RWPE1 (cell line): ENCODE measurements at regions not wholly inside any gene's neighbourhood (a gene's known extent, or its start where the extent isn't known, plus 50 kb on each side); places are given as distances from the start of the nearest gene placed in this dataset.

Source experiments
- CTCF ChIA-PET: fragments of 350-600 bp; sonication (Branson Sonifier 250); formaldehyde crosslinking; extraction: SDS; loops from one replicate; lab custom pipeline; 2021; lab: Yijun Ruan, JAX
- POLR2A ChIA-PET: fragments of 400-600 bp; formaldehyde crosslinking; extraction: SDS; loops from one replicate; lab custom pipeline; 2020; ENCODE audit warnings: antibody characterized with exemption; ENCODE audit not compliant: low non-redundant PET; lab: Yijun Ruan, JAX
- DNase-seq: peaks from one replicate; pipeline ENCODE4 v3.0.0; 2012; ENCODE audit warnings: low spot score
- H3K27ac ChIP-seq: fragments of 450-650 bp; 2 replicates; pipeline ENCODE4 v1.5.1; 2017
- TF ChIP-seq, protein P1 (sequence below): fragments of 450-650 bp; conservative IDR thresholded peaks from 2 replicates; pipeline ENCODE4 v1.5.1; 2017; ENCODE audit warnings: low read depth, mild to moderate bottlenecking

DNA sequence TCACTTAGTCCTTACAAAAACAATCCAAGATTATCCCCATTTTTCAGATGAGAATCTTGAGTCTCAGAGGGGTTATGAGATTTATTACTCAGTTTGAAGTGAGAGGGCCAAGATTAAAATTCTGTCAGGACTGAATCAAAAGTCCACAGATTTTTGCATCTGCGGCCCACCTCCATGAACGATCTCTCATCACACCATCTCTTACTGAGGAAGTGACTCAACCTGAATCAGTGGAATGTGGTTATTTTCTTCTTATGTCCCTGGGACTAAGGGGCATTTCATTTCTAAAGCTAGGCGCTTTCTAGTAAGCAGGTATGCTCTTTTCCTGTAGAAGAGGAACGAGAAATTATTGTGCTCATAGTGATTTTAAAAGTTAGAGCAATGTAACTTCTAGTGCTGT lies 360.3 kb upstream of the SPHKAP start:
- peak; percentile 35 for DNase-seq
- H3K27ac ChIP-seq: no peak overlapping the region
- POLR2A ChIA-PET: no interaction called here
- TF ChIP-seq, protein P1, sequence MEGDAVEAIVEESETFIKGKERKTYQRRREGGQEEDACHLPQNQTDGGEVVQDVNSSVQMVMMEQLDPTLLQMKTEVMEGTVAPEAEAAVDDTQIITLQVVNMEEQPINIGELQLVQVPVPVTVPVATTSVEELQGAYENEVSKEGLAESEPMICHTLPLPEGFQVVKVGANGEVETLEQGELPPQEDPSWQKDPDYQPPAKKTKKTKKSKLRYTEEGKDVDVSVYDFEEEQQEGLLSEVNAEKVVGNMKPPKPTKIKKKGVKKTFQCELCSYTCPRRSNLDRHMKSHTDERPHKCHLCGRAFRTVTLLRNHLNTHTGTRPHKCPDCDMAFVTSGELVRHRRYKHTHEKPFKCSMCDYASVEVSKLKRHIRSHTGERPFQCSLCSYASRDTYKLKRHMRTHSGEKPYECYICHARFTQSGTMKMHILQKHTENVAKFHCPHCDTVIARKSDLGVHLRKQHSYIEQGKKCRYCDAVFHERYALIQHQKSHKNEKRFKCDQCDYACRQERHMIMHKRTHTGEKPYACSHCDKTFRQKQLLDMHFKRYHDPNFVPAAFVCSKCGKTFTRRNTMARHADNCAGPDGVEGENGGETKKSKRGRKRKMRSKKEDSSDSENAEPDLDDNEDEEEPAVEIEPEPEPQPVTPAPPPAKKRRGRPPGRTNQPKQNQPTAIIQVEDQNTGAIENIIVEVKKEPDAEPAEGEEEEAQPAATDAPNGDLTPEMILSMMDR: no peak
- CTCF ChIA-PET: no interaction called here

- ChIA-PET POLR2A (no interaction called here), CTCF (no interaction called here)
- DNase-seq: no peak
- H3K27ac ChIP-seq: no peak overlapping the region
- TF ChIP-seq, protein P1: no peak
Observed at GRCh38 chr2:228540976-228541375, 359.5 kb upstream of the SPHKAP start.

- ChIA-PET POLR2A (no interaction called here), CTCF (no interaction called here)
- DNase-seq: no peak
- H3K27ac ChIP-seq: no peak overlapping the region
- TF ChIP-seq, protein P1: no peak
Observed at GRCh38 chr2:228535396-228535795, 353.9 kb upstream of the SPHKAP start.

GRCh38 chr2:228533156-228533555 lies 351.7 kb upstream of the SPHKAP start:
- no peak for DNase-seq
- no peak overlapping the region for H3K27ac ChIP-seq
- ChIA-PET CTCF (no interaction called here), POLR2A (no interaction called here)
- TF ChIP-seq, protein P1: no peak

- no peak for DNase-seq
- no peak overlapping the region for H3K27ac ChIP-seq
- TF ChIP-seq, protein P1: no peak
- ChIA-PET CTCF (no interaction called here), POLR2A (no interaction called here)
Observed at GRCh38 chr2:228532233-228532632, 350.7 kb upstream of the SPHKAP start.

GRCh38 chr2:228527197-228527881 lies 345.9 kb upstream of the SPHKAP start:
- CTCF ChIA-PET: interaction anchor here (0.6 kb wide), 1 partner anchor 39 kb away, joined by 3 read pairs; no protein-coding TSS in a partner anchor
- DNase-seq: no peak
- H3K27ac ChIP-seq: no peak overlapping the region
- POLR2A ChIA-PET: interaction anchor here (0.6 kb wide), 1 partner anchor 69 kb away, joined by 4 read pairs; no protein-coding TSS in a partner anchor
- TF ChIP-seq, protein P1: no peak
